WERI-Rb-1 (cell line): ENCODE measurements at regions not wholly inside any gene's neighbourhood (a gene's known extent, or its start where the extent isn't known, plus 50 kb on each side); places are given as distances from the start of the nearest gene placed in this dataset.

Experiments used
- DNase-seq: peaks from one replicate; pipeline ENCODE4 v3.0.0-alpha.2; 2020
- H3K27ac ChIP-seq: fragments of 250-450 bp; sonication (Bioruptor Pico); 2 replicates; pipeline ENCODE4 v1.5.1; 2020; ENCODE audit warnings: mild to moderate bottlenecking, moderate library complexity
- H3K27me3 ChIP-seq: fragments of 250-450 bp; sonication (Bioruptor Pico); 2 replicates; pipeline ENCODE4 v1.5.1; 2021; ENCODE audit warnings: mild to moderate bottlenecking, low read depth, moderate library complexity; ENCODE audit not compliant: insufficient read depth, severe bottlenecking
- H3K36me3 ChIP-seq: fragments of 250-450 bp; sonication (Bioruptor Pico); 2 replicates; pipeline ENCODE4 v1.5.1; 2020; ENCODE audit warnings: mild to moderate bottlenecking, moderate library complexity
- H3K4me3 ChIP-seq: 2 replicates; pipeline ENCODE4 v1.5.1; 2011; ENCODE audit warnings: low read depth, mild to moderate bottlenecking, control low read depth, low read length
- H3K9me3 ChIP-seq: fragments of 250-450 bp; sonication (Bioruptor Pico); 2 replicates; pipeline ENCODE4 v1.5.1; 2021; ENCODE audit warnings: mild to moderate bottlenecking, moderate library complexity; ENCODE audit not compliant: severe bottlenecking
- TF ChIP-seq, protein P1 (sequence below): IDR thresholded peaks from 2 replicates; pipeline ENCODE4 v1.5.1; 2011; ENCODE audit warnings: low read depth, mild to moderate bottlenecking, control low read depth, inconsistent platforms, low read length

DNA sequence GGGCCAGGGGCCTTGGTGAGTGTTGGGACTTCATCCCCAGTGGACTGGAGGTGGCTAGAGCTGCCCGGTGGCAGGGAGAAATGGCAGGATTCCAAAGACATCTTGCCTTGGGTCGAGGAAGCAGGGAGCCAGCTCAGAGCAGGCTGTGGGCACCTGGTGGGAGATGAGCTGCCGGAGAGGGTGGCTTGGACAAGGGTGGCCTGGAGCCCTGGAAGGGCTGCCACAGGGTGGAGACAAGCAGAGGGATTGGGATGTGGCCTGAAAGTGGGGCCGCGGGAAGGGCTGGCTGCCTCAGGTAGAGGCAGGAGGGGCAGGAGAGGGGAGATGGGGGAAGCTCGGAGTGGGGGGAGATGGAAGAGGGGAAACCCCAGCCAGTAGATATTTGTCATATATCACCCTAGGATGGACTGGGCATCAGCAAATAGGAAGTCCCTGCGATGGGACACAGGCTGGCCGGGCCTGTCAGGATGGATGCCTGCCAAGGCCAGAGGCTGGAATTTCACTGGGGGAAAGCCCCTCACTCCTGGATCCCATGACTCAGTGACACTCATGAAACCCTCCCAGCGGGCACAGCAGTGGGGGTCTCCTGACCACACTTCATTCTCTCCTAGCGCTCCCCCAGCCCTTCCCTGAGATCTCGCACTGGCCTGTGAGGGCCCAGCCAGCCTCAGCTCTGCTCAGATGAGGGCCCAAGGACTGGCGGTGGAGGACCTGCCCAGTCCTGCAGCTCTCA is 72.0 kb upstream of the SHISAL1 start:
- DNase-seq, result no peak
- TF ChIP-seq, protein P1, sequence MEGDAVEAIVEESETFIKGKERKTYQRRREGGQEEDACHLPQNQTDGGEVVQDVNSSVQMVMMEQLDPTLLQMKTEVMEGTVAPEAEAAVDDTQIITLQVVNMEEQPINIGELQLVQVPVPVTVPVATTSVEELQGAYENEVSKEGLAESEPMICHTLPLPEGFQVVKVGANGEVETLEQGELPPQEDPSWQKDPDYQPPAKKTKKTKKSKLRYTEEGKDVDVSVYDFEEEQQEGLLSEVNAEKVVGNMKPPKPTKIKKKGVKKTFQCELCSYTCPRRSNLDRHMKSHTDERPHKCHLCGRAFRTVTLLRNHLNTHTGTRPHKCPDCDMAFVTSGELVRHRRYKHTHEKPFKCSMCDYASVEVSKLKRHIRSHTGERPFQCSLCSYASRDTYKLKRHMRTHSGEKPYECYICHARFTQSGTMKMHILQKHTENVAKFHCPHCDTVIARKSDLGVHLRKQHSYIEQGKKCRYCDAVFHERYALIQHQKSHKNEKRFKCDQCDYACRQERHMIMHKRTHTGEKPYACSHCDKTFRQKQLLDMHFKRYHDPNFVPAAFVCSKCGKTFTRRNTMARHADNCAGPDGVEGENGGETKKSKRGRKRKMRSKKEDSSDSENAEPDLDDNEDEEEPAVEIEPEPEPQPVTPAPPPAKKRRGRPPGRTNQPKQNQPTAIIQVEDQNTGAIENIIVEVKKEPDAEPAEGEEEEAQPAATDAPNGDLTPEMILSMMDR, result no peak
- Histone ChIP-seq H3K9me3 (no peaks in the 10 kb centered on the region), H3K36me3 (no peaks in the 10 kb centered on the region), H3K27me3 (no peaks in the 10 kb centered on the region), H3K27ac (no peak overlapping the region), H3K4me3 (no peak overlapping the region)

- no peak for DNase-seq
- H3K27me3 ChIP-seq, result no peaks in the 10 kb centered on the region
Measured at GRCh38 chr22:44383652-44384562, 71.2 kb upstream of the SHISAL1 start.

DNA sequence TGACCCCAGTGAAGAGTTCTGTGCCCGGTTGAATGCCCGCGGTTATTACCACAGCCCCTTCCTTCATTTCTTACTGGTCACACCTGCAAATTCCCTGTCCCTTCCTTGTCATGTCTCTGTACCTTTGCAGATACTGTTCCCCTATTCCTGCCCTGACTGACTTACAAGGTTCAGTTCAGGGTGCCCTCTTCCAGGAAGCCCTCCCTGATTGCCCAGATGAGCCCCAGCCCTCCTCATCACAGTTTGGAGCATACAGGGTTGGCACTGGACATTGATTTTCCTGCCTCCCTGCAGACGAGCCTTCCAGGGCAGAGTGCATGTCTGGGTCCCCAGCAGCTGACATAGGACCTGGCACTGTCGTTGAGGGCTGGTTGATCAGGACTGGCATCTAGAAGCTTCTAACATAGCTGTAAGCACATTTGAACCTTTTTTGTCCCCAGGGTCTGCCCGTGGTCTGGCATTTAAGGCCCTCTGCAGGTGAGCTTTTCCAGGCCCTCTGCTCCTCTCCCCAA is 70.4 kb upstream of the SHISAL1 start:
- H3K36me3 ChIP-seq, result no peaks in the 10 kb centered on the region
- TF ChIP-seq, protein P1, result no peak
- H3K4me3 ChIP-seq, result no peak overlapping the region
- H3K9me3 ChIP-seq, result no peaks in the 10 kb centered on the region
- DNase-seq, result no peak
- peak overlapping the region; percentile 80 for H3K27ac ChIP-seq
- H3K27me3 ChIP-seq, result no peaks in the 10 kb centered on the region

More at GRCh38 chr22:44383652-44384562, 71.2 kb upstream of the SHISAL1 start:
- TF ChIP-seq, protein P1, result no peak
- Histone ChIP-seq H3K4me3 (no peak overlapping the region), H3K27ac (peak overlapping the region; percentile 28; the same call in 1 of the 2 replicates), H3K36me3 (no peaks in the 10 kb centered on the region), H3K9me3 (no peaks in the 10 kb centered on the region)

- DNase-seq, result peak; percentile 84
- no peaks in the 10 kb centered on the region for H3K36me3 ChIP-seq
- H3K4me3 ChIP-seq, result peak overlapping the region; percentile 7
- H3K27me3 ChIP-seq, result no peaks in the 10 kb centered on the region
- H3K27ac ChIP-seq, result peak overlapping the region; percentile 80
- H3K9me3 ChIP-seq, result no peaks in the 10 kb centered on the region
- TF ChIP-seq, protein P1, result no peak
Measured at GRCh38 chr22:44382116-44383038, 69.6 kb upstream of the SHISAL1 start.

- no peaks in the 10 kb centered on the region for H3K27me3 ChIP-seq
- H3K9me3 ChIP-seq, result no peaks in the 10 kb centered on the region
- no peaks in the 10 kb centered on the region for H3K36me3 ChIP-seq
- TF ChIP-seq, protein P1, result no peak
- no peak for DNase-seq
- no peak overlapping the region for H3K4me3 ChIP-seq
- H3K27ac ChIP-seq, result peak overlapping the region; percentile 80
Measured at GRCh38 chr22:44381761-44382115, 69.0 kb upstream of the SHISAL1 start.
